ENCODE measurements at regions not wholly inside any gene's neighbourhood (a gene's known extent, or its start where the extent isn't known, plus 50 kb on each side); places are given as distances from the start of the nearest gene placed in this dataset.

DNA sequence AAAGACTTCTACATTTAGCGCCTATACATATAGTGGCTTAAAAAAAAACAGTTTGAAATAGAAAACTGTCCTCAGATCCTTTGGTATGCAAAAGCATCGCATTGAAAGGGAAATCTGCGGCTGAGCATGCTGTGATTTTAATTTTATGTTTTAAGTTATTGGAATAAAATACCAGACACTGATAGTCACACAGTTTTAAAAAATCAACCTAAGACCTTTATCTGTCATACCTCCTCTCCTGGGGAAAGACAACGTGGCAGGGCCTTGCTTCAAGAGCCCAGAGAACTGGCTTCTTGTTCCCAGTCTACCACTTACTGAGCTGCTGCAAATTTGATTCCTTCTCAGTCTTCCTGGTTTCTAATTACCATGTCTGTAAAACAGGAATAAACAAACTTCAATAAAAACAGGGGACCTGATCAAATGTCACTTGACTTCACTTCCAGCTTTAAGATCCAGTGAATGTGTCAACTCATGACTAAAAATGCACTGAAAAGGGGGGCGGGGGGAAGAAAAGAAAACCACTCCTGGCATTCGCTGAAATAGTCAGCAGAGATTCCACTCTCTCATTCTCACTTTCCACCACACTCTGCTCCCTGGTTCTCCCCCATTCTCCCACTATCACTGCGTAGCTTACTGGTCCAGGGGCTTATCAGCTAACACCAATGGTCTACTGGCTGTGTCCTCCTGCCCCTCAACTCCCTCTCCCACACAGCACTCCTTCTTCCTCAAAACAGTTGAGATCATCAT is 494.7 kb upstream of the MARCKS start:
- no peak overlapping the region for H3K27ac ChIP-seq
- no peaks in the 10 kb centered on the region for H3K36me3 ChIP-seq
- intact Hi-C loops (cut with DNase I), result no loop called here
- DNase-seq, result no peak
- no peaks in the 10 kb centered on the region for H3K9me3 ChIP-seq
- H3K27me3 ChIP-seq (ENCODE audit: low read depth), result no peaks in the 10 kb centered on the region
- TF ChIP-seq, protein P1, sequence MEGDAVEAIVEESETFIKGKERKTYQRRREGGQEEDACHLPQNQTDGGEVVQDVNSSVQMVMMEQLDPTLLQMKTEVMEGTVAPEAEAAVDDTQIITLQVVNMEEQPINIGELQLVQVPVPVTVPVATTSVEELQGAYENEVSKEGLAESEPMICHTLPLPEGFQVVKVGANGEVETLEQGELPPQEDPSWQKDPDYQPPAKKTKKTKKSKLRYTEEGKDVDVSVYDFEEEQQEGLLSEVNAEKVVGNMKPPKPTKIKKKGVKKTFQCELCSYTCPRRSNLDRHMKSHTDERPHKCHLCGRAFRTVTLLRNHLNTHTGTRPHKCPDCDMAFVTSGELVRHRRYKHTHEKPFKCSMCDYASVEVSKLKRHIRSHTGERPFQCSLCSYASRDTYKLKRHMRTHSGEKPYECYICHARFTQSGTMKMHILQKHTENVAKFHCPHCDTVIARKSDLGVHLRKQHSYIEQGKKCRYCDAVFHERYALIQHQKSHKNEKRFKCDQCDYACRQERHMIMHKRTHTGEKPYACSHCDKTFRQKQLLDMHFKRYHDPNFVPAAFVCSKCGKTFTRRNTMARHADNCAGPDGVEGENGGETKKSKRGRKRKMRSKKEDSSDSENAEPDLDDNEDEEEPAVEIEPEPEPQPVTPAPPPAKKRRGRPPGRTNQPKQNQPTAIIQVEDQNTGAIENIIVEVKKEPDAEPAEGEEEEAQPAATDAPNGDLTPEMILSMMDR (IDR thresholded peaks at IDR 0.05), result no peak
- H3K4me3 ChIP-seq, result no peak overlapping the region
- H3K4me1 ChIP-seq, result no peaks in the 10 kb centered on the region
- no peak for ATAC-seq

DNA sequence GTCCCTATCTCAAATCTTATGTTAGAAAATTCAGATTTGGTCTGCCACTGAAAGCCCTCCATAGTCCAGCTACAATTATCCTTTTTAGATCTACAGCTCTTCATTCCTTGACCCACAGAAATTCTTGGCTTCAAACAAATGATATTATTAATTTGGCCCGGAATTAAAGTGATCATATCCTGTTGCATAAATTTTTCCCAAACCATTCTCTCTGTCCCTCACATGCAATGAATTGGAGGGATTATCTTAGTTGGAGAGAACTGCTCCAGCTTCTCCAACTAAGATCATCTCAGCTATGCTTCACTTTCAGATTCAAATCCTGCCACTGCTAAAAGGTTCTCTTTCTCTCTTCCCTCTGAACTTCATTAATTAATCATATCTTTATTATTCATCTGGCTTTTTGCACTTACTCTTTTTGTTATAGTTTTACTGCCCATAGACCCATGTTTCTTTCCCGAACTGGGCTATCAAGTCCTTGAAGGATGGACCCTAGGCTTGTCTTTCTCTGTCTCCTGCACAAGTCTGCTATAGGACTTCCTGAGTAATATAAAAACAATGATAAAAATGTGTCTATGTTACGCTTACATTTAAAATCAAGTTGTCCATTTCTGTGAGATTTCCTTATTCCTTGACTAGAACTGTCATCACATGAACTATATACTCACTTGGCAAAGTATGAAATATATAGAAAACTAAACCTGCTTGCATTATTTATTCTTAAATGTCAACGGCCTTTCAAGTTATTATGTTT is 493.9 kb upstream of the MARCKS start:
- no peaks in the 10 kb centered on the region for H3K9me3 ChIP-seq
- no peak for ATAC-seq
- no peaks in the 10 kb centered on the region for H3K27me3 ChIP-seq (ENCODE audit: low read depth)
- no peak overlapping the region for H3K4me3 ChIP-seq
- TF ChIP-seq, protein P1 (IDR thresholded peaks at IDR 0.05), result no peak
- no peak overlapping the region for H3K27ac ChIP-seq
- H3K36me3 ChIP-seq, result no peaks in the 10 kb centered on the region
- intact Hi-C loops (cut with DNase I), result no loop called here
- H3K4me1 ChIP-seq, result no peaks in the 10 kb centered on the region
- DNase-seq, result no peak

DNA sequence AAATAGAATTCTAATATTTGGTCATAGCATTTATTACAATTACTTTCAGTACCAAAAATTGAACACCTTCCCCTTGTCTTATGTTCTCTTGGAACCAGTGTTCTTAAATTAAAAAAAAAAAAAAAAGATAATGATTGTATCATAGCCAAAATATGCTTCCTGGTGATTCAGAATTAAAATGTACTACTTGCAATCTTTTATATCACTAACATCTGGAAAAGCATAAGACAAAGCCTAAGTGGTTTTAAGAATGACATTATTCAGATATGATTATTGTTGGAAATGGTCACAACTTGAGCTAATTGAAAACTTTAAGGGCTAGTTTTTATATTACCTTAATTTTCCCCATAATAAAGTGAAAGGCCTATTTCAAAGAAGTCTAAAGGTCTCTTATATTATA is 493.3 kb upstream of the MARCKS start:
- DNase-seq (no peak), ATAC-seq (no peak)
- Histone ChIP-seq H3K4me1 (no peaks in the 10 kb centered on the region), H3K27ac (no peak overlapping the region), H3K4me3 (no peak overlapping the region), H3K9me3 (no peaks in the 10 kb centered on the region), H3K36me3 (no peaks in the 10 kb centered on the region), H3K27me3 (ENCODE audit: low read depth) (no peaks in the 10 kb centered on the region)
- intact Hi-C loops (cut with DNase I), result no loop called here
- TF ChIP-seq, protein P1 (IDR thresholded peaks at IDR 0.05), result no peak

DNA sequence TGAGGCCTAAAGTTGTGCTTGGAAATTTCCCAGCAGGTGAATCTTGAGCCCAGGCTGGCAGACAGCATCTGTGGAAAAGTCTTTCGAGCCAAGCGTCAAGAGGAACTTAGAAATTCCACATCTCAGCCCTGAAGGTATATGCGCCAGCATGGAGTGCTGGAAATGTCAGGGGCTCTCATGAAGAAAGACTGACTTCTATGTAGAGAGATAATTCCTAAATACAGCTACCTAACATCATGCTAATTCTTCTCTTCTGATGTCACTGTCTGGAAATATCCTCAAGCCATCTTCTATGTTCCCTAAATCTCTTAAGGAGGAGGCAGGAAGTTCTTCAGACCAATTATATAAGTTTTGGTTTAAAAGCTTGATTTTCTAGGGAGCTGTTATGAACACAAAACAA is 492.4 kb upstream of the MARCKS start:
- no peak overlapping the region for H3K4me3 ChIP-seq
- DNase-seq (no peak), ATAC-seq (no peak)
- no peaks in the 10 kb centered on the region for H3K27me3 ChIP-seq (ENCODE audit: low read depth)
- H3K4me1 ChIP-seq, result no peaks in the 10 kb centered on the region
- H3K36me3 ChIP-seq, result no peaks in the 10 kb centered on the region
- intact Hi-C loops (cut with DNase I), result no loop called here
- TF ChIP-seq, protein P1 (IDR thresholded peaks at IDR 0.05), result no peak
- H3K9me3 ChIP-seq, result no peaks in the 10 kb centered on the region
- no peak overlapping the region for H3K27ac ChIP-seq

DNA sequence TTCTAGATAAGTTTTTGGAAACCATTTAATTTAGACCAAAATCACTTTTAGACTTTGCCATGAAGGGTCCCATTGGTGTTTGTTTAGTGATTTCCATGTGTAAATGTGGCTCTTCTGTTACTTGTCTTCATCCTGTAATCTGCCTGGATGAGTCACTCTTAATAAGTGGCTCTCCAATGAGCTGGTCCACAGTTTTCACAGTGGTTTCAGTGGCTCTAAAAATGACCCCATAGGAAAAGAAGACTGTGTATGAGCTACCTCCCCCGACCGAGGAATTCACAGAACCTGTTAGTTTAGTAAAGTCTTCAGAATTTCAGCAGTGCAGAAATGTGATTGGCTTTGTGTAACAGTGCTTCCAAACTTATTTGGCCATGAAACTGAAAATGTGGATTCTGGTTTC is 492.0 kb upstream of the MARCKS start:
- intact Hi-C loops (cut with DNase I), result no loop called here
- Histone ChIP-seq H3K27ac (no peak overlapping the region), H3K4me3 (no peak overlapping the region), H3K4me1 (no peaks in the 10 kb centered on the region), H3K27me3 (ENCODE audit: low read depth) (no peaks in the 10 kb centered on the region), H3K36me3 (no peaks in the 10 kb centered on the region), H3K9me3 (no peaks in the 10 kb centered on the region)
- TF ChIP-seq, protein P1 (IDR thresholded peaks at IDR 0.05), result no peak
- ATAC-seq (no peak), DNase-seq (no peak)
